ENCODE measurements at regions not wholly inside any gene's neighbourhood (a gene's known extent, or its start where the extent isn't known, plus 50 kb on each side); places are given as distances from the start of the nearest gene placed in this dataset.

DNA sequence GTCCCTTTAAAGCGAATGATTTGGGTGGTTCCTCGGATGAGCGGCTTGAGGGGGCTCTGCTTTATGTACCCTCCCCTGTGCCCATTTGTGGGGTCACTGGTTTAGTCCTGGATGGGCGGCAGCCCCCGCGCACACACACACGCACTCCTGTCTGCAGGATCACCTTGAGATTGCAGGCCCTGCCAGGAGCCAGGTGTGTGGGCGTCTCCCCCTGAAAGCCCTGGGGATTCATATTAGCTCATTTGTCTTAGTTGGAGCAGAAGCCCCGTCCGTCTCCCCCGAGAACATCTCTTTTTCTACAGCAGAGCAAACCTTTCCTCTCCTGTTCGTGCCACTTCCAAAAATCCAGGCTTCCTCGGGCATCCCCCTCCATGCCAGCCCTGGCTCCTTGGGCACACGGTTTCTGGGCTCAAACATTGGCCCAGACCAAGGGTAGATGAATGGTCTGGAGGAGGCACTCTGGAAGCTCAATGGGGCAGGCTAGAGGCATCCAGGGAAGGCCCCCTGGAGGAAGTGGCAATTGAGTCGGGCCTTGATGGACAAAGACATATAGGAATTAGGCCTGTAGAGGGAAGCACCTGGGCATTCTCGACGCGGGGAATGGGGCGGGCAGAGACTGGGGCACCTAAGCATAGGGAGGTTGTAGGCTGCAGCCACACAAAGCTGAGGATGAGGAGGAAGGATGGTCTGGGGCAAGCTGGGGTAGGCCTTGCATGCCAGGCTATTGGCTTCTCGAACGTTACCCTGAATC, 218.5 kb upstream of the GSE1 start:
- DNase-seq, result peak; percentile 2

DNA sequence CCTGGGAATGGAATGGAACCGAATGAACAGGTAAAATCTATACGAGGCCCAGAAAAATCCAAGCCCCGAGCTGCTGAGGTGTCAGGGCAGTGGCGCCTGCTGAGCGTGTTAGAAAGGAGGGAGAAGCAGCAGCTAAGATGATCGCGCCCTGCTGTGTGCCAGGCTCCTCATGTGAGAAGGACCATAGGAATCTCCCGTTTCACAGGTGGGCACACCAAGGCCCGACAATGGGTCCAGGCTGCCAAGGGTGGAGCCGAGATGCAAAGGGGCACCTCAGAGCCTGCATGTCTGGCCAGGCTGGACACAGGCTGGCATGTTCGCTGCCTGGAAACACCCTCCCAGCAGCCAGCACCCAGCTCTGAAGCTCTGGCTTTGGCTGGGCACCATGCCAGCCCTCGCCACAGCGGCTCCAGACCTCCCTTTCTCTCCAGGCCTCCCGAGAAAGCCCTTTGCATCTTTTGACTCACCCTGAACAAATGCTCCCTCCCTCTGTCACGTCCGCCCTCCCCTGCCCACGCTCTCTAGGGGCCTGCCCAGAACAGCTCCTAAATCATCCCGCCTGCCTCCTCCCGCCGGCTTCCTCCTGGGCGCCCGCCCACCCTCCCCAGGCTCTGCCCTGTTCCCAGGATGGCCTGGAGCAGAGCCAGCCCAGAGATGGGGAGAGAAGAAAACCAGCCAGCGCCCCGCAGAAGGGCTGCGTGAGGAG, 217.8 kb upstream of the GSE1 start:
- DNase-seq, result peak; percentile 8

DNA sequence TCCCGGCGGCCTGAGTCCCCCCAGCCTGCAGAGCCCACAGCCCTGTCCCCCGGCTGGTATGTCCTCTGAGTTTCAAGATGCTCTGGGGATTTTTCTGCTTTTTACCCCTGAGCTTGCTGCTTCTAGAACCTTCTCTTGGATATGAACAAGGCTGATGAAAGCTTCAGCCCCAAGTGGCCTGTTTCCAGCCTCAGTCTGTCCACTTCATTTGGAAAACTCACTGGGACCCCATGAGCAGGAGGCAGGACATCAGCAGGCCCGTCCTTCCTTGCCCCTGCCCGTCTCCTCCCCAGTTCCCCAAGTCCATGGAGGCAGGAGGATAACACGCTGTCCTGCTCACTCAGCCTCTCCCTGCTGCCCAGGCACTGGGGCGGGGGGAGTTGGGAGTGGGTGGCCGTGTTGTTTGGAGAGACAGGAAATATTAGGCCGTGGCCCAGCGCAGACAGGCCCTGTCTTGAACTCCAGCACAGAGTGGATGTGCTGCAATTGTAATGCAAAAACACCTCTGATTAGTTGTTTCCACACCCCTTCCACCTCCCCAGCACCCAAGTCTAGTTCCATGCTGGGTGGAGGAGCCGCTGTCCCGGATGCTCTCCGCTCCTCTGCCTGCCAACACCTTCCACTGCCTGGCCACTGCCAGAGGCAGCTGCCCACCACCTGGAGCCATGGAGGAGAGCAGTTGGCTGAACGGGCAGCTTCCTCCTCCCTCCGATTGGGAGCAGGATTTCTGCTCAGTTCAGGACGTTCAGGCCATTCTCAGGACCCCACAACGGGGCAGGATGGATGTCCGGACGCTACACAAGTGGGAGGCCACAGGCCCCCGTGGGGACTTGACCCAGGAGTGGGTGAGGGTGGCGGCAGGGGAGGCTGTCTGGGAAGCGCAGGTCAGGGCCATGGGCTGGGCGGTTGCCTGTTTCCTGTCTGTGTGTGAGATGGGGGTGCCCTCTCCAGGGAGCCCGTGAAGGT, 216.9 kb upstream of the GSE1 start:
- DNase-seq, result peak; percentile 14

DNA sequence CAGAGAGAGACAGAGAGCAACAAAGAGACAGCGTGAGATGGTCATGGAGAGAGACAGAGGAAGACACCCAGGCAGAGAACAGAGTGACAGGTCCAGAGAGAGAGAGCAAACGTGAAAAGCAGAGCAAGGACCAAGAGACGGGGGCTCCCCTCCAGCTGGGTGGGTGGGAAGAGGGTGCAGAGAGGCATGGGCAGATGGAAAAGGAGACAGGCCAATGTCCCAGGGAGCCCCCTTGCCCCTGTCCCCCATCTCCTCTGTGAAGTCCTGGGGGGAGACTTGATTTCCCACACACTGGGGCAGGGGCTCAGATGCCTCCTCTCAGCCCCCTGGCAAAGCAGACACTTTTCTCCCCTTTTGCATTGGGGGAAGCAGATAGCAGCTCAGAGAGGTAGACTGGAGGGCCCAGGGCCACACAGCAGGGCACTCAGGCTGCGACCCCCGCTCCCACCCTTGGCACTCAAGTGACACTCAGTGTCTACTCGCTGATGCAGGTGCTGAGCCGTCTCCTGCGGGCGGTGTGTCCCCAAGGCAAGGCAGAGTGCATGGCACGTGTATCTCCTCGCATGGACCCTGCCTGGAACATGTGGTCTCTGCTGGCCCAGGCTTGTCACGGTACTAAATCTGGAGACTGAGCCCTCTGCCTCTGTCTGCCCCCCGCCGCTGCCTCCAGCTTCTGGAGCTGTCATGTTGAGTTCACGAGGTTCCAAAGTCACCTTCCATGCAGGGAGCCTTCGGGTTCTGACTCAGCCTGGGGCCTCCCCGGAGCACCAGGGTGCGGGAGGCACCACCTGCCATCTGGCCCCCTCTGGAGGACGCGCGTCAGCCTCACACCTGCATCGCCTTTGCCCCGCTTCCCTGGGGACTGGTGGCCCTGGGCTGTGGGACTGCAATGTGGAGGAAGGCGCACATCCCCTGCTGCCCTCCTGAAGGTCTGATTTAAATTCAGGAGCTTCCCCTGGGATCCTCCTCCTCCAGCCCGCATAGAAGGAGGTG, 215.9 kb upstream of the GSE1 start:
- peak; percentile 14 for DNase-seq

DNA sequence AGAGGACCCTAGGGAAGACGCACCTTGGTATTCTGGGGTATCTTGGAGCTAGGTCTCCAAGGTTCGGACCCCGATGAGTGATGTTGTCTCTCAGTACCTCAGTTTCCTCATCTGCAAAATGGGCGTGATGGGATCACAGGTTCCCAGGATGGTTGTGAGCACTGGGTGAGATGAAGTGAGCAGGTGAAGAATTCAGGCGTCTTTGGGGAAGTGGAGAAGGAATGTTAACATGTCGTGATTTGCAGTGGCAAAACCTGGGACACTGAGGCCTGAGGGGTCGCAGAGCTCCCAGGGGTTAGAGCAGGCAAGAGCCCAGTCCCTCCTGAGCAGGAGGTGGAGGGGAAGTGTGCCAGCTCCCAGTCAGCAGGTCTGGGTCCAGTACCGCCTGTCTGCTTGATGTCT, 215.1 kb upstream of the GSE1 start:
- no peak for DNase-seq

DNA sequence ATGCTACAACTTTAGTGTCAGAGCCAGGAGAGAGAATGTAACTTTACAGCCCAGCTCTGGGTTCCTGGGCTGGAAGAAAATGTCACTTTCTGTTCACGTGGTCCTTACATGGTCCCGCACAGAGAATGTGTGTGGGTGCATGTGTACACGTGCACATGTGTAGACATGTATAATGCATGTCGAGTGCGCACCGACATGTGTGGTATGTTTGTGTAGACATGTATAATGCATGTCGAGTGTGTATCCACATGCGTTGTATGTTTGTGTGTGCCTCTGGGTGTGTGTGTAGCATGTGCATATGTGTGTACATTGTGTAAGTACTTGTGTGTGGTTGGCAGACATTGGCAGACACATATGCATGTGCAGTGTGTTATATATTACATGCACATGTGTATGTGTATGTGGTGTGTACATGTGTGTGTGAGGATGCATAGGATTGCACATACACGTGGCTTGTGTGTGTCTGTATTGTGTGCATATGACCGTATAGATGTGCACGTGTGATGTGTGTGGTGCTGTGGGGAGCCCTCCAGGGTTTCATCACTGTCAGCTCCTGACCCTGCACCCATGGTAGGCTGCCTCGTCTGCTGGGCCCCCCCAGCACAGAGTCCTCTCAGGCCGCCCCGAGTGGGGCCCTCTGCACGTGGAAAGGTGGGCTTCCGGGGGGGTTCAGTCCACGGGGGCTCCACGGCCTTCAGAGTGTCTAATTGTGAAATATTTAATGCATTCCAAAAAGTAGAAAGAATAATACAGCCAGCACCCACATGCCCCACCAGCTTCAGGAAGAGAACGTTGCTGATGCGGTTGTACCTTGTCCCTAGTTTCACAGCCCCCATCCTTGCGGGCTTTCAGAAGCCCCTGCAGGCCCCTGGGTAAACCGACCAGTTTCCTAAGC, 214.2 kb upstream of the GSE1 start:
- DNase-seq, result peak; percentile 1

DNA sequence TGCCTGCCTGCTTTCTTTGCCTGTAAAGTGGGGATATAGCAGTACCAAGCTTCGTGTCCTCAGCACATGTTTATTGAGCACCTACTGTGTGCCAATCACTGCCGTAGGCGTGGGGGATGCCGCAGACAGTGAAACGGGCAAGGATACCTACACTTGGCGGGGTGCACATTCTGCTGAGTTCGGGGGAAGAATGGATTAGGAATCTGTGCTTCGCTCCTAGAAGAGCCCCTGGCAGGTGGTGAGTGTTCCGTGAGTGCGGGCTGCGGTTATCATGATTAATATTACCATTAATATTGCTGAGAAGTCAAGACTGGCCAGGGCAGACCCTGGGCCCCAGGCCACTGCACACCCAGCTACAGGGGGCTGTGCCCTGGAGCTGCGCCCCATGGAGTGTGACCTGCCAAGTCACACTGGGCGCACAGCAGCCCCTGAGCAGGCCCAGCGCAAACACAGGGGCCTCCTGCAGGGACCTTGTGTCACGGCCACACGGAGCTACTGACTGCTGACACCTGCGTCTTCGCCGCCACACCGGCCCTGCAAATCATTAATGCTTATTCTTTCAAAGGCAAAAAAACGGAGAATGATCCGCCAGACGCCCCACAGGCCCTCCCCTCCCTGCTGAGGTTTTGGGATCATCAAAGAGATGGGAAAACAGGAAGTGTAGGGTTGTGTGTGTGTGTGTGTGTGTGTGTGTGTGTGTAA, 213.4 kb upstream of the GSE1 start:
- DNase-seq, result peak; percentile 4

DNA sequence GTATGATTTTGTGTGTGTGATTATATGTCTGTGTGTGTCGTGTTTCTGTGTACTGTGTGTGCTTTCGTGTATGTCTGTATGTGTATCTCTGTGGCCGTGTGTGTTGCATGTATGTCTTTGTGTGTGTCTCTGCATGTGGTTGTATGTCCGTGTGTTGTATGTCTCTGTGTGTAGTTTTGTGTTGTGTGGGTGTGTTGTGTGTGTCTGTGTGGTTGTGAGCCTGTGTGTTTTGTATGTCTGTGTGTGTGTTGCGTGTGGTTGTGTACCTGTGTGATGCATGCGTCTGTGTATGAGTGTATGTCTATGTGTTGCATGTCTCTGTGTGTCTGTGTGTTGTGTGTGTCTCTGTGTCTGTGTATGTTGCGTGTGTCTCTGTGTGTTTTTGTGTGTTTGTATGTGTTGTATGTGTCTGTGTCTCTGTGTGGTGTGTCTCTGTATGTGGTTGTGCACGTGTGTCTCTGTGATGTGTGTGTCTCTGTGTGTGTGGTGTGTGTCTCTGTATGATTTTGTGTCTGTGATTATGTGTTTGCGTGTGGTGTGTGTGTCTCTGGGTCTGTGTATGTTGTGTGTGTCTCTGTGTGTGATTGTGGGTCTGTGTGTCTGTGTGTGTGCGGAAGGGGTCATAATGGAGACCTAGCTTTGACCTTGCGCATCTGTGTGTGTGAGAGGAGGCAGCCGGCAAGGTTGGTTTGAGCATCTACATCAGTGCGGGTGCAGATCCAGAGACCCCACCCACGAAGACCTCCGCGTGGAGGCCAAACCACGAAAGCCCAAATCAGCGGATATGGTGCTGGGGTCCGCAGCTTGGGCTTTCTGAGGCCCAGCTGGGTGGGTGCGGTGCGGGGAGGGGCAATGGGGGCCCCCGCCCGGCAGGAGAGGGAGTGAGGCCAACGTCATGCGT, 212.6 kb upstream of the GSE1 start:
- no peak for DNase-seq

DNA sequence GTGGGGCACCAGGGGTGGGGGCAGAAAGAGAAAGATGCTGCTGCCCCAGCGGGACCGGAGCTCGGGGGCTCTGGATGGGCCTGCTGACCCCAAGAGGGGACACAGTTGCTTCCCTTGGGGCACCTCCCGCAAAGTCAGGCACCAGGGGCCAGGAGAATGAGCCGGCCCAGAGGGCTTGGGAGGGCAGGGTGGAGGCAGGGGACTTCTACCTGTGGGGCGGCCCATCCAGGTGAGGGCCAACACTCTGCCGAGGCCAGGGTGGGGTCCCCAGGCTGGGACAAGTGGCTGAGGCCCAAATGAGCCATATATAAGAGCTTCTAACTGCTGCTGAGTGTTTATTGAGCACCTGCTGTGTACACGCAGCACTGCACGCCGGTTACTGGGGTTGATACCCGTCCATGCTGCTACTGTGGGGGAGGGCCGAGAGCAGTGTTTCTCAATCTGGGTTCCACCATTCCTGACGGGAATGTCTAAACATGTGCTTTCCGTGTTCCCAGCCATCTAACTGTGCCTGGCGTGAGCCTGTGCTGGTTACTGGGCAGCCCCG, 211.7 kb upstream of the GSE1 start:
- DNase-seq, result peak; percentile 10

DNA sequence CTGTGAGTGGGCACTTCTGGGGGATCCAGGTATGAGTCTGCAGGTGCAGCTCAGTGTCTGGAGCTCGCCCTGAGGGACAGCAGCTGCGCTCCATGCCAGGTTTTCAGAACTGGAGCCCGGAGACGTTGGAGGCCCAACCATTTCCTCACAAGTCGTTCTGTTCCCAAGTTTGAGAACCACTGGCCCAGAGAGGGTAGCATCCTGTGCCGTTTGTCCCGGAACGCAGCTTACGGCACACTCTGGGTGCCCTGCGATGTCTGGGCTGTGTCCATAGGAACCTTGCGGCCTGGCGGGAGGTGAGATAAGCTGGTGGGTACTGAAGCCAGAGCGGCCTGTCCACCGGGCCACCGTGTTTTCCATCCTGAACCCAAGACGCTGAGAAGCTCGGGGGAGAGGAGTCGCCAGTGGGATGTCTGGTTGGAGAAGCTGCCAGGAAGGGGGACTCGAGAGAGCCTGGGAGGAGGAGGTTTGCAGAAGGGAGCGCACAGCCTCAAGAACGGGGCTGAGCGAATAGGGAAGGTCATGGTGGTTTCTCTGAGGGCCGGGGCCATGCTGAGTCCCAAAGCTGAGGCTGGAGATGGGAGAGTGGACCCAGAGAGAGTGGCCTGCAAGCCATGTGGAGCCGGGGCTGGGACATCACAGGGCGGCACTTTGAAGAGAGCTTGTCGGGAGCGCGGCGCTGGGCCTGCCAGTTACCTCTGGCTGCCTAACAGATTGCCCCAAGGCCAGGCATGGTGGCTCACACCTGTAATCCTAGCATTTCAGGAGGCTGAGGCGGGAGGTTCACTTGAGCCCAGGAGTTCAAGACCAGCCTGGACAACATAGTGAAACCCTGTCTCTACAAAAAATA, 211.0 kb upstream of the GSE1 start:
- DNase-seq, result peak; percentile 8

DNA sequence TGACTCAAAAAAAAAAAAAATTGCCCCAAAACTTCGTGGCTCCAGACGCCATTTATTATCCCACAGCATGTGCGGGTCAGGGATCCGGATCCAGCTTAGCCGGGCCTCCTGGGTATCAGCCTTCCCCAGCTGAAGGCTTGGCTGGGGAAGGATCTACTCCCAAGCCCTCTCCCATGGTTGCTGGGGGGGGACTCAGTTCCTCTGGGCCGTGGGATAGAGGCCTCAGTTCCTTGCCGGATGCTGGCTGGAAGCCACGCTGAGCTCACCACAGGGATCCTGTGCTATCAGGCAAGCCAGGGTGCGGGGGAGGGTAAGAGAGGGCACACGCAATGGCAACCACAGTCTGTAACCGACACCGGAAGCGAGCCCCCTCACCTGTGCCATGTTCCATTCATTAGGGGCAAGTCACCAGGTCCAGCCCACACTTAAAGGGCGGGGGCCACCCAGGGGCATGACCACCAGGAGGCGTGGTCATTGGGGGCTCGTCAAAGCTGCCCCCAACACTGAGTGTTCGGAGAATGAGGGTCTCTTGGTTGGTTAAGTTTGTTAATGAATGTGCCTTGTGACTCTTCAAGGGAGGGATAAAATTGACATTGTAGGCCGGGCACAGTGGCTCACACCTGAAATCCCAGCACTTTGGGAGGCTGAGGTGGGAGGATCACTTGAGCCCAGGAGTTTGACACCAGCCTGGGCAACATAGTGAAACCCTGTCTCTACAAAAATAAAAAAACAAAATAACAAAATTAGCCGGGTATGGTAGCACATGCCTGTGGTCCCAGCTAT, 210.0 kb upstream of the GSE1 start:
- peak; percentile 13 for DNase-seq

DNA sequence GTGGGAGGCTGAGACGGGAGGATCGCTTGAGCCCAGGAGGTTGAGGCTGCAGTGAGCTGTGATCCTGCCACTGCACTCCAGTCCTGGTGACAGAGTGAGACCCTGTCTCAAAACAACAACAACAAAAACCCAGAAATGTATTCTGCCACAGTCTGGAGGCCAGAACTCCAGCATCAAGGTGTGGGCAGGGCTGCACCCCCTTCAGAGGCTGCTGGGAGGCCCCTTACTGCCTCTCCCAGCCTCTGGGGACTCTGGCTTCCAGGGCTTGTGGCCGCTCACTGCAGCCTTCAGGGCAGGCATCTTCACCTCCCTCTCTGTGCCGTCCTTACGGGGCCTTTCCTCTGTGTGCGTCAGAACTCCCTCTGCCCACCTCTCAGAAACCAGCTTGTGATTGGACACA, 209.4 kb upstream of the GSE1 start:
- no peak for DNase-seq

DNA sequence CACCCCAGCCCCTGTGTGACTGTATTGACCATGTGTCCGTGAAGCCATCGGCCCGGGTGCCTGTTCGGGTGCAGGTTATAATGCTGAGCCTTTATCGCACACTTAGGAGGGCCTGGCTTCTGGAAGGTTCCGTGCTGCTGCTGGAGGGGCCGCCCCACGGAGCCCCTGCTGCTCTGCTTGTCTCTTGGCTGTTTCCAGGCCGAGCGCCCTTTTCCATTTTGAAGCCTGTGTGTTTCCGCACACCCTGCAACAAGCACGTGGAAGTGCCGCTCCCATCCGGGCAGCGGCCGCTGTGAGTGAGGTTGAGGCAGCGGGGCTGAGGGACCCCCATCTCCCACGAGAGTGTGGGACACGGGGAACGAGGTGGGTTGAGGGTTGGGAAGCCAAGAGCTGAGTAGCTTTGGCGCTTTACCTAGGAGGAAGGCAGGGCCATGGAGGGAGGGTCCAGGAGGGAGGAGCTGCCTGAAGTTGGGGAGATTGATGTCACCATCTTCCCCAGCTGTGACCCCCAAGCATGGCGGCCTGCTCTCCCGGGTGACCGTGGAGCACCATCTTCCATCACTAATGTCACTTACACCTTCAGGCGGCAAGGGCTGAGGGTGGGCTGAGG, 200.1 kb upstream of the GSE1 start:
- DNase-seq, result peak; percentile 4

DNA sequence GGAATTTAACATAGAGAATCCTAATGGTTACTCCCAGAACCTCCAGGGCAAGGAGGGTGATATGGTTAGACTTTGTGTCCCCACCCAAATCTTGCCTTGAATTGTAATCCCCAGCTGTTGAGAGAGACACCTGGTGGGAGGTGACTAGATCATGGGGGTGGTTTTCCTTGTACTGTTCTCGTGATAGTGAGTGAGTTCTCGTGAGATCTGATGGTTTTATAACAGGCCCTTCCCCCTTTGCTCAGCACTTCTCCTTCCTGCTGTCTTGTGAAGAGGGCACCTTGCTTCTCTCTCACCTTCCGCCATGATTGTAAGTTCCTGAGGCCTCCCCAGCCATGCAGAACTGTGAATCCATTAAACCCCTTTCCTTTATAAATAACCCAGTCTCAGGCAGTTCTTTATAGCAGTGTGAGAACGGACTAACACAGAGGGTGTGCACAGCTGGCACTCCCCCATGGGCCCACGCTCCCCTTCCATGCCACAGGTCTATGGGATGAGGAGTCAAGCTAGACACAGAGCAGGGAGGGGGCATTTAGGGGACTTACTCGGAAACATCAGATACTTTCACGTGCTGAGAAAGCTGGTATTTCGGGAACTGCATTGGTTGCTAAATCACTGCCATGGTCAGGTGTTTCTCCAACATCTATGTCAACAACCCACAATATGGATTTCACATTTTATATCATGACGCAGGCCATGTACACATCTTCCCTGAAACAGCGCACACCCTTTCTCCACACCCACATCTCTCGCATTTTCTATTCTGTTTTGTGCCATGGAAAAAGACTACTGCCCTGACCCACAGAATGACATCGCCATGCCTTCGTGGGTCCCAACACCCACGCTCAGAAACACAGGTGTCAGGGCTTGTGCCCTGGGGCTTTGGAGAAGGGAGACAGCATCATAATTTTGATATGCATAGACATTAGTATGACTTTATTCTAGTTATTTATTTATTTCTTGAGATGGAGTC, 199.1 kb upstream of the GSE1 start:
- peak; percentile 6 for DNase-seq
